ENCODE measurements at regions not wholly inside any gene's neighbourhood (a gene's known extent, or its start where the extent isn't known, plus 50 kb on each side); places are given as distances from the start of the nearest gene placed in this dataset.

GRCh38 chr22:49179886-49180682 is 647.6 kb downstream of the BRD1 start:
- no peak for DNase-seq

GRCh38 chr22:49179175-49179574 is 648.5 kb downstream of the BRD1 start:
- DNase-seq, result no peak

GRCh38 chr22:49178246-49179005 is 649.2 kb downstream of the BRD1 start:
- DNase-seq, result no peak

- DNase-seq, result no peak
These were observed 650.0 kb downstream of the BRD1 start for GRCh38 chr22:49177666-49178065.

GRCh38 chr22:49176956-49177355 is 650.7 kb downstream of the BRD1 start:
- DNase-seq, result no peak

- DNase-seq, result no peak
These were observed 657.6 kb downstream of the BRD1 start for GRCh38 chr22:49170053-49170452.

GRCh38 chr22:49169074-49169744 is 658.5 kb downstream of the BRD1 start:
- DNase-seq, result no peak

GRCh38 chr22:49168219-49168813 is 659.4 kb downstream of the BRD1 start:
- DNase-seq, result no peak

GRCh38 chr22:49166746-49167145 is 660.9 kb downstream of the BRD1 start:
- no peak for DNase-seq

GRCh38 chr22:49166211-49166610 is 661.5 kb downstream of the BRD1 start:
- DNase-seq, result no peak

- no peak for DNase-seq
These were observed 662.8 kb downstream of the BRD1 start for GRCh38 chr22:49164773-49165320.

- DNase-seq, result no peak
These were observed 663.5 kb downstream of the BRD1 start for GRCh38 chr22:49163960-49164690.

GRCh38 chr22:49163258-49163959 is 664.3 kb downstream of the BRD1 start:
- DNase-seq, result no peak

- no peak for DNase-seq
These were observed 664.8 kb downstream of the BRD1 start for GRCh38 chr22:49162841-49163240.

- DNase-seq, result no peak
These were observed 666.4 kb downstream of the BRD1 start for GRCh38 chr22:49161002-49161850.

- DNase-seq, result no peak
These were observed 667.2 kb downstream of the BRD1 start for GRCh38 chr22:49160261-49161001.

GRCh38 chr22:49159711-49160110 is 668.0 kb downstream of the BRD1 start:
- peak; percentile 3 for DNase-seq

GRCh38 chr22:49158741-49159564 is 668.7 kb downstream of the BRD1 start:
- no peak for DNase-seq
